AG04449 (cell line): ENCODE measurements at regions not wholly inside any gene's neighbourhood (a gene's known extent, or its start where the extent isn't known, plus 50 kb on each side); places are given as distances from the start of the nearest gene placed in this dataset.

Experiments used
- CTCF ChIA-PET: fragments of 350-600 bp; formaldehyde crosslinking; extraction: SDS; loops from one replicate; lab custom pipeline; 2021; ENCODE audit warnings: antibody characterized with exemption; lab: Yijun Ruan, JAX
- POLR2A ChIA-PET: fragments of 400-600, 350-600 bp; formaldehyde crosslinking; extraction: SDS; loops from one replicate; lab custom pipeline; 2020; ENCODE audit warnings: antibody characterized with exemption, inconsistent platforms; lab: Yijun Ruan, JAX
- DNase-seq: peaks from one replicate; pipeline ENCODE4 v3.0.0-alpha.2; 2010; ENCODE audit warnings: low read depth, low spot score
- H3K4me3 ChIP-seq: 2 replicates; pipeline ENCODE4 v1.5.1; 2011; ENCODE audit warnings: low read depth, mild to moderate bottlenecking, control low read depth, low read length
- TF ChIP-seq, protein P1 (sequence below): IDR thresholded peaks from one replicate; pipeline ENCODE4 v1.5.1; 2011; ENCODE audit warnings: mild to moderate bottlenecking, moderate library complexity, low read length, control low read depth, inconsistent platforms; ENCODE audit not compliant: insufficient read depth; ENCODE audit errors: missing control alignments

DNA sequence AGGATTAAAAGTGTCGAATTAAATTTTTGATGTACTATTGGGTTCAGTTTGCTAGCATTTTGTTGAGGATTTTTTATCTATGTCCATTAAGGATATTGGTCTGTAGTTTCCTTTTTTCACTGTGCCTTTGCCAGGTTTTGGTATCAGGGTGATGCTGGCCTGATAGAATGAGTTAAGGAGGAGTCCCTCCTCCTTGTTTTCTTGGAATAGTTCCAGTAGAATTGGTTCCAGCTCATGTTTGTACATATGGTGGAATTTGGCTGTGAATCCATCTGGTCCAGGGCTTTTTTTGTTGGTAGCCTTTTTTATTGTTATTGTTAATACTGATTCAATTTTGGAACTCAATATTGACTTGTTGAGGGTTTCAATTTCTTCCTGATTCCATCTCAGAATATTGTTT lies 141.8 kb downstream of the SIM1 start:
- ChIA-PET POLR2A (no interaction called here), CTCF (interaction anchor here (1.3 to 1.6 kb wide), 2 partner anchors 206 to 342 kb away, joined by 3 to 4 read pairs; no protein-coding TSS in a partner anchor)
- no peak overlapping the region for H3K4me3 ChIP-seq
- TF ChIP-seq, protein P1, sequence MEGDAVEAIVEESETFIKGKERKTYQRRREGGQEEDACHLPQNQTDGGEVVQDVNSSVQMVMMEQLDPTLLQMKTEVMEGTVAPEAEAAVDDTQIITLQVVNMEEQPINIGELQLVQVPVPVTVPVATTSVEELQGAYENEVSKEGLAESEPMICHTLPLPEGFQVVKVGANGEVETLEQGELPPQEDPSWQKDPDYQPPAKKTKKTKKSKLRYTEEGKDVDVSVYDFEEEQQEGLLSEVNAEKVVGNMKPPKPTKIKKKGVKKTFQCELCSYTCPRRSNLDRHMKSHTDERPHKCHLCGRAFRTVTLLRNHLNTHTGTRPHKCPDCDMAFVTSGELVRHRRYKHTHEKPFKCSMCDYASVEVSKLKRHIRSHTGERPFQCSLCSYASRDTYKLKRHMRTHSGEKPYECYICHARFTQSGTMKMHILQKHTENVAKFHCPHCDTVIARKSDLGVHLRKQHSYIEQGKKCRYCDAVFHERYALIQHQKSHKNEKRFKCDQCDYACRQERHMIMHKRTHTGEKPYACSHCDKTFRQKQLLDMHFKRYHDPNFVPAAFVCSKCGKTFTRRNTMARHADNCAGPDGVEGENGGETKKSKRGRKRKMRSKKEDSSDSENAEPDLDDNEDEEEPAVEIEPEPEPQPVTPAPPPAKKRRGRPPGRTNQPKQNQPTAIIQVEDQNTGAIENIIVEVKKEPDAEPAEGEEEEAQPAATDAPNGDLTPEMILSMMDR, result no peak
- DNase-seq, result no peak

DNA sequence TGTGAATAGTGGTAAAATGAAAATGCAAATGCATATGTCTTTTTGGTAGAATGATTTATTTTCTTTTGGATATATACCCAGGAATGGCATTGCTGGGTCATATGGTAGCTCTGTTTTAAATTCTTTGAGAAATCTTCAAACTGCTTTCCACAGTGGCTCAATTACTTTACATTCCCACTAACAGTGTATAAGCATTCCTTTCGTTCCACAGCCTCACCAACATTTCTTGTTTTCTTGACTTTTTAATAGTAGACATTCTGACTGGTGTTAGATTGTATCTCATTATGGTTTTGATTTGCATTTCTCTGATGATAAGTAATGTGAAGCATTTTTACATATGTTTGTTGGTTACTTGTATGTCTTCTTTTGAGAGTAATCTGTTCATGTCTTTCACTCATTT lies 144.0 kb downstream of the SIM1 start:
- TF ChIP-seq, protein P1, result no peak
- CTCF ChIA-PET, result interaction anchor here (1.2 kb wide), 1 partner anchor 140 kb away, joined by 4 read pairs; no protein-coding TSS in a partner anchor
- H3K4me3 ChIP-seq, result no peak overlapping the region
- no peak for DNase-seq
- POLR2A ChIA-PET, result no interaction called here

DNA sequence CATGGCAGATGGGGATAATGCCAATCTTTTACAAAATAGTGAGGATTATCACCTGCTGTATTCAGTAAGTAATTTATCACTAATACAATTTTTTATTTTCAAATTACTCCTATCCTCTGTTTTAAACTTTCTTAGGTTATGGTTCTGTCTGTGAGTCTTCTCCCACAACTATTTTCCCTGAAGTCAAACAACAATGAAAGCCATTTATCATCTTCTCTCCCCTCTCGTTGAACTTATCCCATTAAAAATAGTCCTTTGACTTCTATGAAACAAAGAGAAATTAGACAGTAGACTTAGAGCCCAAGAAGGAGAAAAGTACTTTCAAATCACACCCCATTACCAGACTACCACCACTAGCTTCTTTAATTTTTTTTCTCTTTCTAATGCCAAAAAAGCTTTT lies 147.7 kb downstream of the SIM1 start:
- TF ChIP-seq, protein P1, result no peak
- DNase-seq, result no peak
- ChIA-PET POLR2A (no interaction called here), CTCF (interaction anchor here (1.4 to 1.5 kb wide), 2 partner anchors 19 to 140 kb away, joined by 3 to 5 read pairs; no protein-coding TSS in a partner anchor)
- H3K4me3 ChIP-seq, result no peak overlapping the region

DNA sequence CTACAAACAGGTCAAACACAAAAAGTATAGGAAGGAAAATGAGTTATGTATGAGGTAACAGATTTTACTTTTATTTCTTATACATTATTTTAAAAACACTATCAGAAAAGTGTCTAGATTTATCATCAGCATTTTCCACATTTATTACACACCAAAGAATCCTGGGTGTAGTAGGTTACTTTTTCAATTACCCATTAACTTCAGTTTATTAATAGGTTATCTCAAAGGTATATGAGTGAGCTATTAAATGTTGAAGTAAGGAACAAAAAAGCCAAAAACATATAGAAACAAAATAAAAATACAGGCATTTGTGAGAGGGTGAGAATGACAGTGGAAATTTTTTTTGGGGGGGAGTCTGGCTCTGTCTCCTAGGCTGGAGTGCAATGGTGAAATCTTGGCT lies 150.5 kb downstream of the SIM1 start:
- no peak for DNase-seq
- POLR2A ChIA-PET, result no interaction called here
- TF ChIP-seq, protein P1, result no peak
- CTCF ChIA-PET, result no interaction called here
- H3K4me3 ChIP-seq, result no peak overlapping the region

DNA sequence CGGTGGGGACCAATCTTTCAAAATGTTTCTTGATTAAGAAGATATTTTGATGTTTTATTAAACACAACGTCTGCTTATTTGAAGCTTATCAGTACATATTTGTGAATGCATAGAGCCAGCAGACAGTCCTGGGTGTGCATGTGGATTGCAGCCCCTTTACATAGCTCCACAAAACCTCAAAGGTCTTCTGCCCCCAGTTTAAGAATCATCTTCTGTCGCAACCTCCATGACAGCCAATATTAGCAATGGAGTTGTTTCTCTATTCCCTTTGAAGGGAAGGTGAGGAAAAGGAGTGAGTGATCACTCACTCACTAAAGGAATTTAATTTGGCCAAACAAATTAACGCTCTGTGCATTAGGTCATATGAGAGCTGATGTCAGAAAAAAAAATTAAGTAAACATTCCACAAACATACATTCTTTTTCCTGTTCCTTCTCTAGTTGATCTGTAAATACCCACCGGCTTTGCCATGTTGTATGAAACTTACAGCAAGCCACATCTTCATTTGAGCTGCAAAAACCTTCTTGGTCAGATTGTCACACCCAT lies 152.9 kb downstream of the SIM1 start:
- TF ChIP-seq, protein P1, result no peak
- ChIA-PET CTCF (interaction anchor here (0.9 kb wide), 1 partner anchor 169 kb away, joined by 4 read pairs; no protein-coding TSS in a partner anchor), POLR2A (no interaction called here)
- H3K4me3 ChIP-seq, result no peak overlapping the region
- DNase-seq, result no peak

DNA sequence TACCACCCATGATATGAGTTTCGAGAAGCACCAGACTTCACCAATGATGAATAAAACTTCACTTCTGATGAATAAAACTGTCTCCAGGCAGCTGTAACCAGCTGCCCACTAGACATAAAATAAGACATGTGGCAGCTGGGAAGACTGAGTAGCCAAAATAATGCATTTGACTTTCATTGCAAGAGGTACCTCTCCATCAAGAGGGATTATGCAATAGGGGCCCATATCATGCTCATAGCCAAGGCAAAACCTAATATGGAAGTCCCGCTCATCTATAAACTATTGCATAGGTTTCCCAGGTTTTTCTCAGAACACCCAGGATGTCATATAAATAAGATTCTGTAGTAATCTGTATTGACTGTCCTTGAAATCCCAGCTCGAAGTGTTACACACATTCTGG lies 155.5 kb downstream of the SIM1 start:
- ChIA-PET POLR2A (no interaction called here), CTCF (interaction anchor here (1.2 kb wide), 1 partner anchor 193 kb away, joined by 6 read pairs; no protein-coding TSS in a partner anchor)
- no peak overlapping the region for H3K4me3 ChIP-seq
- DNase-seq, result no peak
- TF ChIP-seq, protein P1, result no peak
